ENCODE measurements at regions not wholly inside any gene's neighbourhood (a gene's known extent, or its start where the extent isn't known, plus 50 kb on each side); places are given as distances from the start of the nearest gene placed in this dataset.

DNA sequence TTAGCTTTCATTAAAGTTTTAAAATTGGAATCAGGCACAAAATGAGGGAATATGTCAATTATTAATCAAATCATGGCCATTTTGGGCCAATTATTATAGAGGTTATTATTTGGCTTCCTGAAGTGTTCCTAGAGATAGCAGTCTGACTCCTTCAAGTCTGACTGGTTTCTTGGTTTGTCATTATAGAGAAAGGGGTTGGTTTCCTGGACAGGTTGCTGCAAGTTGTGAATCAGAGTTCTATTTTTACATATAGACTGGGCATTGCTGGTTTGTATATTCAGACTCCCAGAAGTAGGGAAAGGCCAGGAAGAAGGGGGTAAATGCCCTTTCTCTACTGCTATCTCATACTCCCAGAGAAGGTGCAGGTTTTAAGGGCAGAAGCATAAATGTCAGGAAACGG lies 121.4 kb upstream of the CEP162 start:
- H3K36me3 Mint-ChIP-seq (ENCODE audit: low read depth), result no peaks in the 10 kb centered on the region
- POLR2A ChIA-PET, result no interaction called here
- H3K4me3 Mint-ChIP-seq, result no peak overlapping the region
- H3K4me1 Mint-ChIP-seq (ENCODE audit: low read depth), result no peaks in the 10 kb centered on the region
- no peaks in the 10 kb centered on the region for H3K27me3 Mint-ChIP-seq (ENCODE audit: low read depth)
- ATAC-seq, result no peak
- DNase-seq, result no peak
- H3K9me3 Mint-ChIP-seq (ENCODE audit: insufficient read depth), result no peaks in the 10 kb centered on the region
- CTCF ChIA-PET, result no interaction called here
- no peak overlapping the region for H3K27ac Mint-ChIP-seq

DNA sequence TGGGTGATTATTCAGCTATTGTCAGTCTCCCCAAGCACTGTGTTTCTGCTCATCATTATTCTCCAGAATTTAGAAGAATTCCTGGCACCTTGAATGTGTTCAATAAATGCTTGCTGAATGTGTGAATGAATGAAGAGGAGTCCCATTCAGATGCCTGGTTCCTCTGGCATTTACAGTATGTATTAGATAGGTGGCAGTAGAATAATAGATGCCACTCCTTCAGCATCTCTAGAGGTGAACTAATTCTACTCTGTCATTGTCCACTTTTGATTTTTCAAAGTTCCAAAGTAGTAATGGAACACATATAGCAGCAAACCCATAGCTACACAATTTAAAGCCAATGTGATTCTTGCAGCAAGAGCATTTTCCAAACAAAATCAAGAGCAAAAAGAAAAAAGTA lies 118.9 kb upstream of the CEP162 start:
- ATAC-seq (no peak), DNase-seq (no peak)
- H3K9me3 Mint-ChIP-seq (ENCODE audit: insufficient read depth), result peaks cover 1% of the 10 kb centered on the region
- no peaks in the 10 kb centered on the region for H3K36me3 Mint-ChIP-seq (ENCODE audit: low read depth)
- no peaks in the 10 kb centered on the region for H3K27me3 Mint-ChIP-seq (ENCODE audit: low read depth)
- H3K4me3 Mint-ChIP-seq, result no peak overlapping the region
- POLR2A ChIA-PET, result no interaction called here
- CTCF ChIA-PET, result no interaction called here
- H3K4me1 Mint-ChIP-seq (ENCODE audit: low read depth), result no peaks in the 10 kb centered on the region
- no peak overlapping the region for H3K27ac Mint-ChIP-seq

DNA sequence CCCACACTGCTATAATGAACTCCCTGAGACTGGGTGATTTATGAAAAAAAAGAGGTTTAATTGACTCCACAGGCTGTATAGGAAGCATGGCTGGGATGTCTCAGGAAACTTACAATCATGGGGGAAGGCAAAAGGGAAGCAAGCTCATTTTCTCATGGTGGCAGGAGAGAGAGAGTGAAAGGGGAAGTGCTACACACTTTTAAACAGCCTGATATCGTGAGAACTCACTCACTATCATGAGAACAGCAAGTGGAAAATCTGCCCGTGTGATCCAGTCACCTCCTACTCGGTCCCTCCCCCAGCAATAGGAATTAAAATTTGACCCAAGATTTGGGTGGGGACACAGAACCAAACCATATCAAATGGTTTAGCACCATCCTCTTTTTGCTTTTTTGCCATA lies 116.6 kb upstream of the CEP162 start:
- ATAC-seq (no peak), DNase-seq (no peak)
- no peak overlapping the region for H3K4me3 Mint-ChIP-seq
- no peak overlapping the region for H3K27ac Mint-ChIP-seq
- peaks cover 4% of the 10 kb centered on the region for H3K9me3 Mint-ChIP-seq (ENCODE audit: insufficient read depth)
- ChIA-PET CTCF (no interaction called here), POLR2A (no interaction called here)
- H3K27me3 Mint-ChIP-seq (ENCODE audit: low read depth), result no peaks in the 10 kb centered on the region
- H3K36me3 Mint-ChIP-seq (ENCODE audit: low read depth), result no peaks in the 10 kb centered on the region
- H3K4me1 Mint-ChIP-seq (ENCODE audit: low read depth), result no peaks in the 10 kb centered on the region

DNA sequence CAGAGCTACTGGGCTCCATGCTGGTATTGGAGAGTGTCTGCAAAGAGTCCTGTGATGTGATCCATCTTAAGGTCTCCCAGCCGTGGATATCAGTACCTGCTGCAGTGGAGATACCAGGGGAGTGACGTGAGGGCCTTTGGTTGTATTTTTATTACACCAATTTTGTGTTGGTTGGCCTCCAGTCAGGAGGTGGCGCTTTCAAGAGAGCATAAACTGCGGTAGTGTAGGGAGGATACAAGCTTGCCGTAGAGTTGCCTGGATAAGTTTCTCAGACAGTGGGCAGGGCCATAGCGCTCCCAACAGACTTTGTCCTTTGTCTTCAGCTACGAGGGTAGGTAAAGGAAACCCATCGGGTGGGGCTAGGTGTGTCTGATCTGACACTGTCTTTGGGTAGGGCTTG lies 113.0 kb upstream of the CEP162 start:
- no peaks in the 10 kb centered on the region for H3K36me3 Mint-ChIP-seq (ENCODE audit: low read depth)
- ATAC-seq (no peak), DNase-seq (no peak)
- no peaks in the 10 kb centered on the region for H3K27me3 Mint-ChIP-seq (ENCODE audit: low read depth)
- no peak overlapping the region for H3K27ac Mint-ChIP-seq
- CTCF ChIA-PET, result no interaction called here
- no peak overlapping the region for H3K4me3 Mint-ChIP-seq
- POLR2A ChIA-PET, result interaction anchor here (0.6 kb wide), 1 partner anchor 53 kb away, joined by 3 read pairs; no protein-coding TSS in a partner anchor
- peaks cover 9% of the 10 kb centered on the region for H3K9me3 Mint-ChIP-seq (ENCODE audit: insufficient read depth)
- H3K4me1 Mint-ChIP-seq (ENCODE audit: low read depth), result no peaks in the 10 kb centered on the region

DNA sequence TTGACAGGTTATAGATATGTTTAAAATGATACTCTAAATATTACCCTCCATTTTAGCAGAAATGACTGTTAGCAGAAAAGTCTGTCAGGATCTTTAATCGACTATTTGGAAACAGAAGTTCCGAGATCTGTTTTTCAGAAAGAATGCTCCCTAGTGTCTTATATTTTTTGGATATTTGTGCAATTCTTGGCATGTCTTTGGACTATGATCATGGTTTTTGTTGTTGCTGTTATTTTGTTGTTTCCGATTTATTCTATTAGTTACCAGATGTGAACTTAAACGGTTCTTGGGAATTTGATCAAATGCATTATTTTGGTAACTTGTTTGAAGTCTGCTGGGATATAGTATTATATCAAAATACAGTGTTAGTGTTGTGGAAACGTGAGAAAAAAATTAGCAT lies 106.4 kb upstream of the CEP162 start:
- no peak for DNase-seq
- Mint-ChIP-seq H3K9me3 (ENCODE audit: insufficient read depth) (peaks cover 5% of the 10 kb centered on the region), H3K36me3 (ENCODE audit: low read depth) (no peaks in the 10 kb centered on the region), H3K27ac (no peak overlapping the region), H3K4me3 (no peak overlapping the region), H3K4me1 (ENCODE audit: low read depth) (no peaks in the 10 kb centered on the region), H3K27me3 (ENCODE audit: low read depth) (no peaks in the 10 kb centered on the region)
- POLR2A ChIA-PET, result no interaction called here
- CTCF ChIA-PET, result no interaction called here
- no peak for ATAC-seq

DNA sequence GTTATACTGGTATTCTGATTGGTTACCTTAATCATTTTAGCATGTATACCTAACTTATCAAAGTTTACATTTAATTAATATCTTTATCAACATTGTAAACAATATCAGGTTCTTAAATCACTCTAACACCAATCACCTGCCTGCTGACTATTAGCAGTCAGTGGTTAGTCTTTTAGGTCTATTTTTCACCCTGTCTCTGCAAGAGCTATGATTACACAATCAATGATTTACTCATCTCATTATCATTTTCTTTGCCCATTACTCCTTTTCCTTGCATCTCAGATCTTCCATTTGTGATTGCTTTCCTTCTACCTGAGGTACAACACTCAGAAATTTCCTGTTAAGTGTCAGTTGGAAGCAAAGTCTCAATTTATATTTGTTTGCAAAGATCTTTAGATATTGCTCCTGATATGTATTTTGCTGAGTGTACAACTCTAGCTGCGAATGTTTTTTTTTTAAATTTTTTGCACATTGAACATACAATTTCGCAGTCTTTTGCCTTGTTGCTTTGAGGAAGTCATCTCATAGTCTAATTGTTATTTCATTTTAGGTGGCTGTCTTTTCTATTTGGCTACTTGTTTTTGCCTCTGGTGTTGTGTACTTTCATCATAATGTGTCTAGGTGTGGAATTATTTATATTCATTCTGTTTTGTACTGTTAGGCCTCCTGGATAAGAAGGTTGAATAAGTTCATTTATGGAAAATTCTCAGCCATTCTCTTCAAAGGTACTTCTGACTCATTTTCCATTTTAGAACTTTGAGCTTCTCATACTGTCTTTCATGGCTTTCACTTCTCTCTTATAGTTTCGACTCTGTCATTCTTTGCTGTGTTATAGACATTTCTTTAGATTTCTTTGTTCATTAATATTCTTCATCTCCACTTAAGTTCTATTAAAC lies 104.9 kb upstream of the CEP162 start:
- Mint-ChIP-seq H3K27me3 (ENCODE audit: low read depth) (no peaks in the 10 kb centered on the region), H3K27ac (no peak overlapping the region), H3K9me3 (ENCODE audit: insufficient read depth) (peaks cover 5% of the 10 kb centered on the region), H3K36me3 (ENCODE audit: low read depth) (no peaks in the 10 kb centered on the region), H3K4me3 (no peak overlapping the region), H3K4me1 (ENCODE audit: low read depth) (no peaks in the 10 kb centered on the region)
- no peak for DNase-seq
- ChIA-PET POLR2A (no interaction called here), CTCF (no interaction called here)
- ATAC-seq, result no peak

DNA sequence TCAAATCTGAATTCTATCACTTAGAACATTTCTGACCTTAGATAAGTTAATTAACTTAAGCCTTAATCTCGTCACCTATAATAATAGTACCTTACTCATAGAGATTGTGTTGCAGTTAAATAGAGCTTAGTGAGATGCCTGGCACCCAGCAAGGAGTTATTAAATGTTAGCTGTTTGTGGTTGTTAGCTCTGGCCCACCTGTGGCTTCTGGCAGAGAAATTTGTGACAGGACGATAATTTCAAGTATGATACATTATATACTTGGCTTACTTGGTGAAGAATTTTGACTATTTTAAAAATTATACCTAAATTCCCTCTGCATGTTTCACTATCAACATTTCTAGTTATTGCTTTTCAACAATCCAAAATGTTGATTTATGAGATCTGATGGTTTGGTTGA lies 102.9 kb upstream of the CEP162 start:
- POLR2A ChIA-PET, result no interaction called here
- H3K4me1 Mint-ChIP-seq (ENCODE audit: low read depth), result no peaks in the 10 kb centered on the region
- H3K27me3 Mint-ChIP-seq (ENCODE audit: low read depth), result no peaks in the 10 kb centered on the region

DNA sequence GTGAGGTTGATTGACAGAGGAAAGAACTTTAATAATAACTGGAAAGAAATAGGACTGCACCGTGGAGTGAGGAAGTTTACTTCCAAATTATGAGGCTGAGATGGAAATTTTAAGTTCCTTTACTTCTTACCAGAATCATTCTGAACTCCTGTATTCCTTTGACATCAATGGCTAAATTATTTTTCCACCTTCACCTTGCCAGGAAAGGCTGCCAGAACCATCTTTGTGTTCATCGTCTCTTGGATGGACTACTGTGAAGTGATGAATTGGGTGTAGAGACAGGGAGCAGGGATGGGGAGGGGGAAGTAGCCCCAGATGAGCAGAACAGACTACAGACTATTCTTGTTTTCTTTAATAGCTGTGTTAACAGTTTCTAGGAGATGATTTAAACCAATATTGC lies 102.1 kb upstream of the CEP162 start:
- no peak for ATAC-seq
- CTCF ChIA-PET, result no interaction called here
- Mint-ChIP-seq H3K4me1 (ENCODE audit: low read depth) (no peaks in the 10 kb centered on the region), H3K27me3 (ENCODE audit: low read depth) (no peaks in the 10 kb centered on the region), H3K9me3 (ENCODE audit: insufficient read depth) (no peaks in the 10 kb centered on the region), H3K27ac (no peak overlapping the region), H3K36me3 (ENCODE audit: low read depth) (no peaks in the 10 kb centered on the region), H3K4me3 (no peak overlapping the region)
- DNase-seq, result no peak
- POLR2A ChIA-PET, result no interaction called here

More for the DNA sequence above, 102.9 kb upstream of the CEP162 start:
- no peak overlapping the region for H3K4me3 Mint-ChIP-seq
- no peaks in the 10 kb centered on the region for H3K36me3 Mint-ChIP-seq (ENCODE audit: low read depth)
- DNase-seq (no peak), ATAC-seq (no peak)
- CTCF ChIA-PET, result no interaction called here
- no peaks in the 10 kb centered on the region for H3K9me3 Mint-ChIP-seq (ENCODE audit: insufficient read depth)
- no peak overlapping the region for H3K27ac Mint-ChIP-seq

DNA sequence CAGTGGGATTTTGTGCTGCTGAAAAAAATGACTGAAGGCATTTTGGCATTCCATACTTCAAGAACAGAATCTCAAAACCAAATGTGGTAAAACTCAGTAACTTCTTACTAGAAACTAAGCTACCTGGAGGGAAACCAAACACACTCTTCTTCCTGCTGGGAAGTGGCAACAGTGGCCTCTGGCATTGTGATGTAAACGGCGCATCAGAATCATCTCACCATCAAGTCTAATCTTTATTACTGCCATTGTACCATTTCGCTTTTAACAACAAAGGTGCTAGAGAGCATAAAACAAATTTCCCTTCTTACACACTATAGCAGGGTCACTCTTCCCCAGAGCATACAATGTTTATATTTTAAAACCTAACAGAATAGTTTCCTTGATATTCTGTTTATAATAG lies 101.6 kb upstream of the CEP162 start:
- ATAC-seq (no peak), DNase-seq (no peak)
- Mint-ChIP-seq H3K27me3 (ENCODE audit: low read depth) (no peaks in the 10 kb centered on the region), H3K36me3 (ENCODE audit: low read depth) (no peaks in the 10 kb centered on the region), H3K4me3 (no peak overlapping the region), H3K9me3 (ENCODE audit: insufficient read depth) (no peaks in the 10 kb centered on the region), H3K4me1 (ENCODE audit: low read depth) (no peaks in the 10 kb centered on the region), H3K27ac (no peak overlapping the region)
- POLR2A ChIA-PET, result no interaction called here
- CTCF ChIA-PET, result no interaction called here

DNA sequence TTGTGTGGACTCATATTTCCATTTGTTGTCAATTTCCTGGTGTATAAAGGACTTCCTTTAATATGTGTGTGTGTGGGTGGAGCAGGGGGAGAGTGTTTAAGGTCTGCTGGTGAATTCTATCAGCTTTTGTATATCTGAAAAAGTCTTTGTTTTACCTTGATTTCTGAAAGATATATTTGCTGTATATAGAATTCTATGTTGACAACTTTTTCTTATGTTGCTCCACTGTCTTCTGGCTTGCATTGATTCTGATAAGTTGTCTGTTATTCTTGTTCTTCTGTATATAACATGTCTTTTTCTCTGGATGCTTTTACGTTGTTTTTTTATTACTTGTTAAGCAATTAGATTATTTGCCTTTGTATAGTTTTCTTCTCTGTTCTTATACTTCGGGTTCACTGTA lies 90.0 kb upstream of the CEP162 start:
- ChIA-PET POLR2A (no interaction called here), CTCF (no interaction called here)
- no peaks in the 10 kb centered on the region for H3K9me3 Mint-ChIP-seq (ENCODE audit: insufficient read depth)

DNA sequence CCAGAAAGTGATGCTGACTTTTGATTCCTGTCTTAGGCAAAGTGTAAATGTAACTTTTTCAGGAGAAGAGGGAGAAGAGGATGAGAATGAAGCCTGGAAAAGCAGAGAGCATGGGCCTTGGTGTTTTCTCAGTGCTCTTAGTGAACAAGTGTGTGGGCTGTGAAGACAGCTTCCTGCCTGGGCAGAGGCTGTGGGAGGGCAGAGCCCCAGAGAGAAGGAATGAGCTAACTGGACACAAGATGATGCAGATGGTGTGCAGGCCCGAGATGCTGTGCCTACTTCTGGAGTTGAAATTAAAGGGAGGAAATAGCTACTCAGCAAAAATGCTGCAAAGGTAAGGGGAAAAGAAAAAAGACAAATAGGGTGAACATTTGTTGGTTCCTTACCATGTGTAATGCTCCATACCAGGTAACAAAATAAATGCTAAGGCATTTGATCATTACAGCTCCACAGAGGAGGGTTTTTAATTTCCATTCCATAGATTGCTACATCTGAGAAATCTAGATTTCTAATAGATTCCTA lies 87.0 kb upstream of the CEP162 start:
- CTCF ChIA-PET, result no interaction called here
- no peak for DNase-seq
- no peak for ATAC-seq
- POLR2A ChIA-PET, result no interaction called here
- Mint-ChIP-seq H3K4me3 (no peak overlapping the region), H3K9me3 (ENCODE audit: insufficient read depth) (no peaks in the 10 kb centered on the region), H3K36me3 (ENCODE audit: low read depth) (no peaks in the 10 kb centered on the region), H3K4me1 (ENCODE audit: low read depth) (no peaks in the 10 kb centered on the region), H3K27ac (no peak overlapping the region), H3K27me3 (ENCODE audit: low read depth) (no peaks in the 10 kb centered on the region)

More for the DNA sequence above, 90.0 kb upstream of the CEP162 start:
- no peaks in the 10 kb centered on the region for H3K36me3 Mint-ChIP-seq (ENCODE audit: low read depth)
- H3K4me3 Mint-ChIP-seq, result no peak overlapping the region
- no peak overlapping the region for H3K27ac Mint-ChIP-seq
- H3K27me3 Mint-ChIP-seq (ENCODE audit: low read depth), result no peaks in the 10 kb centered on the region
- no peaks in the 10 kb centered on the region for H3K4me1 Mint-ChIP-seq (ENCODE audit: low read depth)
- ATAC-seq (no peak), DNase-seq (no peak)

DNA sequence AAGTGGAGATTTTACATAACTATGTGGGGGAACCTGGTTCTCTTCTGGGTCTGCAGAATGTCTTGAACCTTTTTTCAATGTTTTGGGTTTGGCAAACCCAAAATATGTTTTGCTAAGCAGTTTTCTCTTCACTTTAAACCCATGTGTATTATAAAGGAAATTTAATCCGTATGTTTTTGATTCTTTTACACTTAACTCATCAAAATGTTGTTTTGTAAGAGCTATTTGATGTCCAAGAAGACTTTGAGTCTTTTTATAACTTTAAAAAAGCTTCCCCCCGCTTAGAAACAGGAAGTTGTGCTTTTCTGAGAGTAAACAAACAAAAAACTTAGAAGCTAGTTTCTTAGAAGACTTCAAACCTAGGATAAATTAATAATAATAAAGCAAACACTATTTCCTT lies 81.9 kb upstream of the CEP162 start:
- Mint-ChIP-seq H3K36me3 (ENCODE audit: low read depth) (no peaks in the 10 kb centered on the region), H3K27me3 (ENCODE audit: low read depth) (no peaks in the 10 kb centered on the region), H3K9me3 (ENCODE audit: insufficient read depth) (no peaks in the 10 kb centered on the region), H3K27ac (no peak overlapping the region), H3K4me1 (ENCODE audit: low read depth) (no peaks in the 10 kb centered on the region), H3K4me3 (no peak overlapping the region)
- ChIA-PET CTCF (no interaction called here), POLR2A (no interaction called here)
- ATAC-seq (no peak), DNase-seq (no peak)

DNA sequence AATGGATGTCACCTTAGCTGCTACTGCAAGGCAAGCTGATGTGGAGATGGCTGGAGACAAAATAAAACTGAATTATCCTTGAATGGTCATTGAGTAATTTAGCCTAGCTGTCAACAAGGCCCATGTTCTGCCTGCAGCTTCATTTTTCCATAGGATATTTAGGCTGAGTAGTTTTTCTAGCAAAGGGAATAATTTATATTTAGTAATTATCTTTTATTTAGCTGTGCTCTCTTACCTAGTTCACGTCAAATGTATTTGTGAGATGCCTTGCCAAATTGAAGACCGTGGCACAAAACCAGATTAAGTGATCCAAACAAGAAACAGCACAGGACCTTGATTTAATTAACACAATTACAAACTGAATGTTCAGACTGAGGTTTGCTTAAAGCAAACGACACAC lies 77.4 kb upstream of the CEP162 start:
- Mint-ChIP-seq H3K4me3 (no peak overlapping the region), H3K27ac (no peak overlapping the region), H3K36me3 (ENCODE audit: low read depth) (no peaks in the 10 kb centered on the region), H3K9me3 (ENCODE audit: insufficient read depth) (no peaks in the 10 kb centered on the region), H3K4me1 (ENCODE audit: low read depth) (no peaks in the 10 kb centered on the region), H3K27me3 (ENCODE audit: low read depth) (no peaks in the 10 kb centered on the region)
- POLR2A ChIA-PET, result no interaction called here
- no peak for DNase-seq
- no peak for ATAC-seq
- CTCF ChIA-PET, result no interaction called here

Data from activated CD8-positive, alpha-beta T cell treated with anti-CD3 and anti-CD28 coated beads, Interleukin-2, amount 10 ng/mL, durations not matched to agents 7 days and 5 days (primary cell).